ENCODE measurements at regions not wholly inside any gene's neighbourhood (a gene's known extent, or its start where the extent isn't known, plus 50 kb on each side); places are given as distances from the start of the nearest gene placed in this dataset.

DNA sequence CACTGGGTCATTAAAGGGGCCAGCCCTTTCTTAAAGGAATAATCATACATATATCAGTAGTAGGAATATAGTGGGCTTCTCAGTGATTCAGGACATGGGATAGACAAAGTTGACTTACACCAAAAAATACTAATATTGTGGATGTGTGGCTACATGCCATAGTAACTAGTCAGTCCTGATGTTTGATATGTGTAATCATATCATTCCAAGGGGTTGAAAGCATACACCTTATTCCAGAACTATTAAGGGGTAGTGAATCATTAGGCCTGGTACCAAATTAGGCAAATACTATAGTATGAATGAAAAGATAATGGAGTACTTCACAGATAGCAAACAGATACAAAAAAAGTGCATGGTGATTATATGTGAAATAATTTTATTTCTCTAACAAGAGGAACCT is 814.9 kb upstream of the NRXN1 start:
- TF ChIP-seq, protein P1, sequence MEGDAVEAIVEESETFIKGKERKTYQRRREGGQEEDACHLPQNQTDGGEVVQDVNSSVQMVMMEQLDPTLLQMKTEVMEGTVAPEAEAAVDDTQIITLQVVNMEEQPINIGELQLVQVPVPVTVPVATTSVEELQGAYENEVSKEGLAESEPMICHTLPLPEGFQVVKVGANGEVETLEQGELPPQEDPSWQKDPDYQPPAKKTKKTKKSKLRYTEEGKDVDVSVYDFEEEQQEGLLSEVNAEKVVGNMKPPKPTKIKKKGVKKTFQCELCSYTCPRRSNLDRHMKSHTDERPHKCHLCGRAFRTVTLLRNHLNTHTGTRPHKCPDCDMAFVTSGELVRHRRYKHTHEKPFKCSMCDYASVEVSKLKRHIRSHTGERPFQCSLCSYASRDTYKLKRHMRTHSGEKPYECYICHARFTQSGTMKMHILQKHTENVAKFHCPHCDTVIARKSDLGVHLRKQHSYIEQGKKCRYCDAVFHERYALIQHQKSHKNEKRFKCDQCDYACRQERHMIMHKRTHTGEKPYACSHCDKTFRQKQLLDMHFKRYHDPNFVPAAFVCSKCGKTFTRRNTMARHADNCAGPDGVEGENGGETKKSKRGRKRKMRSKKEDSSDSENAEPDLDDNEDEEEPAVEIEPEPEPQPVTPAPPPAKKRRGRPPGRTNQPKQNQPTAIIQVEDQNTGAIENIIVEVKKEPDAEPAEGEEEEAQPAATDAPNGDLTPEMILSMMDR (IDR thresholded peaks at IDR 0.05): no peak
- no peak for TF ChIP-seq POLR2A (IDR thresholded peaks at IDR 0.05)
